ENCODE measurements at regions not wholly inside any gene's neighbourhood (a gene's known extent, or its start where the extent isn't known, plus 50 kb on each side); places are given as distances from the start of the nearest gene placed in this dataset.
"Not testable (repeated sequence)": the region's sequence is repeated elsewhere in the genome, so short reads cannot be mapped to it uniquely, and the experiment has no call there.

- DNase-seq (ENCODE audit: low read depth in 2 of 2, low spot score in 1 of 2): no peak
These were observed 55.2 kb downstream of the RTL3 start for GRCh38 chrX:78603908-78604307.

- no peak for DNase-seq (ENCODE audit: low read depth in 2 of 2, low spot score in 1 of 2)
These were observed 63.1 kb downstream of the RTL3 start for GRCh38 chrX:78595901-78596502.

- DNase-seq (ENCODE audit: low read depth in 2 of 2, low spot score in 1 of 2): no peak
These were observed 65.4 kb downstream of the RTL3 start for GRCh38 chrX:78593701-78594100.

- no peak for DNase-seq (ENCODE audit: low read depth in 2 of 2, low spot score in 1 of 2)
These were observed 67.1 kb downstream of the RTL3 start for GRCh38 chrX:78592030-78592429.

- no peak for DNase-seq (ENCODE audit: low read depth in 2 of 2, low spot score in 1 of 2)
These were observed 84.8 kb downstream of the RTL3 start for GRCh38 chrX:78574306-78574705.

GRCh38 chrX:78573630-78574029 lies 85.5 kb downstream of the RTL3 start:
- DNase-seq (ENCODE audit: low read depth in 2 of 2, low spot score in 1 of 2): no peak

GRCh38 chrX:78571849-78572248 lies 87.3 kb downstream of the RTL3 start:
- DNase-seq (ENCODE audit: low read depth in 2 of 2, low spot score in 1 of 2): no peak

GRCh38 chrX:78555401-78555980 lies 103.6 kb downstream of the RTL3 start:
- no peak for DNase-seq (ENCODE audit: low read depth in 2 of 2, low spot score in 1 of 2)

- not testable (repeated sequence) for DNase-seq (ENCODE audit: low read depth in 2 of 2, low spot score in 1 of 2)
These were observed 106.5 kb downstream of the RTL3 start for GRCh38 chrX:78552628-78553027.

GRCh38 chrX:78548012-78548411 lies 111.1 kb downstream of the RTL3 start:
- DNase-seq (ENCODE audit: low read depth in 2 of 2, low spot score in 1 of 2): no peak

GRCh38 chrX:78545233-78545632 lies 113.9 kb downstream of the RTL3 start:
- no peak for DNase-seq (ENCODE audit: low read depth in 2 of 2, low spot score in 1 of 2)

- DNase-seq (ENCODE audit: low read depth in 2 of 2, low spot score in 1 of 2): no peak
These were observed 115.8 kb downstream of the RTL3 start for GRCh38 chrX:78543281-78543680.

- DNase-seq (ENCODE audit: low read depth in 2 of 2, low spot score in 1 of 2): no peak
These were observed 119.0 kb downstream of the RTL3 start for GRCh38 chrX:78540171-78540570.

- no peak for DNase-seq (ENCODE audit: low read depth in 2 of 2, low spot score in 1 of 2)
These were observed 124.9 kb downstream of the RTL3 start for GRCh38 chrX:78534221-78534620.

GRCh38 chrX:78532363-78532762 lies 126.8 kb downstream of the RTL3 start:
- DNase-seq (ENCODE audit: low read depth in 2 of 2, low spot score in 1 of 2): no peak

GRCh38 chrX:78527818-78528217 lies 131.3 kb downstream of the RTL3 start:
- DNase-seq (ENCODE audit: low read depth in 2 of 2, low spot score in 1 of 2): no peak

- DNase-seq (ENCODE audit: low read depth in 2 of 2, low spot score in 1 of 2): no peak
These were observed 131.9 kb downstream of the RTL3 start for GRCh38 chrX:78527263-78527662.

GRCh38 chrX:78522601-78523000 lies 136.5 kb downstream of the RTL3 start:
- no peak for DNase-seq (ENCODE audit: low read depth in 2 of 2, low spot score in 1 of 2)

- peak in 1 of 2 donors; percentile 21 for DNase-seq (ENCODE audit: low read depth in 2 of 2, low spot score in 1 of 2)
These were observed 142.0 kb downstream of the RTL3 start for GRCh38 chrX:78517124-78517523.

GRCh38 chrX:78514852-78515251 lies 144.3 kb downstream of the RTL3 start:
- no peak for DNase-seq (ENCODE audit: low read depth in 2 of 2, low spot score in 1 of 2)

GRCh38 chrX:78513971-78514738 lies 145.0 kb downstream of the RTL3 start:
- no peak for DNase-seq (ENCODE audit: low read depth in 2 of 2, low spot score in 1 of 2)

- DNase-seq (ENCODE audit: low read depth in 2 of 2, low spot score in 1 of 2): no peak
These were observed 152.9 kb downstream of the RTL3 start for GRCh38 chrX:78506248-78506647.

- no peak for DNase-seq (ENCODE audit: low read depth in 2 of 2, low spot score in 1 of 2)
These were observed 162.6 kb downstream of the RTL3 start for GRCh38 chrX:78496483-78496882.

All from stimulated activated CD8-positive, alpha-beta memory T cell treated with anti-CD3 and anti-CD28 coated beads, Interleukin-4, amount 100 ng/mL, for 1 hour (primary cell).